Small intestine (tissue), 7 donors: ENCODE measurements at regions not wholly inside any gene's neighbourhood (a gene's known extent, or its start where the extent isn't known, plus 50 kb on each side); places are given as distances from the start of the nearest gene placed in this dataset.

ENCODE experiments used
- DNase-seq, 2 donors: peaks; one replicate each; pipeline versions ENCODE4 v3.0.0 to v3.0.0-alpha.2; 2013
- FAIRE-seq: peaks from 2 replicates; lab custom pipeline; 2012; peaks lifted over from hg19 to GRCh38; lab: Jason Lieb, UNC
- H3K27ac ChIP-seq, 3 donors: one replicate each; pipeline ENCODE4 v1.5.1; 2013; ENCODE audit warnings: low read length in 2 of 3, mild to moderate bottlenecking in 2 of 3, control low read depth in 1 of 3, inconsistent platforms in 1 of 3, low read depth in 1 of 3, moderate library complexity in 1 of 3
- H3K27me3 ChIP-seq, 3 donors: one replicate each; pipeline ENCODE4 v1.6.1; 2013; ENCODE audit warnings: low read length in 3 of 3, inconsistent platforms in 1 of 3; ENCODE audit not compliant: control insufficient read depth in 3 of 3, insufficient read depth in 3 of 3
- H3K36me3 ChIP-seq, 3 donors: one replicate each; pipeline ENCODE4 v1.6.1; 2013; ENCODE audit warnings: low read length in 3 of 3, inconsistent platforms in 1 of 3, low read depth in 1 of 3, mild to moderate bottlenecking in 1 of 3, moderate library complexity in 1 of 3; ENCODE audit not compliant: control insufficient read depth in 3 of 3, insufficient read depth in 2 of 3
- H3K4me1 ChIP-seq, 3 donors: one replicate each; pipeline ENCODE4 v1.6.1; 2013; ENCODE audit warnings: low read length in 2 of 3, inconsistent platforms in 1 of 3, low read depth in 1 of 3, mild to moderate bottlenecking in 1 of 3, moderate library complexity in 1 of 3; ENCODE audit not compliant: control insufficient read depth in 3 of 3, insufficient read depth in 2 of 3
- H3K4me3 ChIP-seq, 3 donors: one replicate each; pipeline ENCODE4 v1.5.1; 2013; ENCODE audit warnings: low read length in 3 of 3, control low read depth in 1 of 3, inconsistent platforms in 1 of 3, low read depth in 1 of 3, mild to moderate bottlenecking in 1 of 3, moderate library complexity in 1 of 3
- H3K9me3 ChIP-seq, 2 donors: one replicate each; pipeline ENCODE4 v1.6.1; 2013; ENCODE audit warnings: low read depth in 1 of 2, low read length in 1 of 2; ENCODE audit not compliant: control insufficient read depth in 2 of 2, insufficient read depth in 1 of 2
- WGBS, 3 donors: extraction: QIAGEN DNeasy Blood & Tissue Kit; methylation state at CpG; one replicate each; pipeline ENCODE4 v1.1.7; 2013; 5-methylcytosine and 5-hydroxymethylcytosine counted together
- donor health status: healthy with polysubstance abuse.
- donor health status: control.
- donor health status: control.
- donor health status: Bipolar disorder and iron deficiency.
- donor health status: healthy.

DNA sequence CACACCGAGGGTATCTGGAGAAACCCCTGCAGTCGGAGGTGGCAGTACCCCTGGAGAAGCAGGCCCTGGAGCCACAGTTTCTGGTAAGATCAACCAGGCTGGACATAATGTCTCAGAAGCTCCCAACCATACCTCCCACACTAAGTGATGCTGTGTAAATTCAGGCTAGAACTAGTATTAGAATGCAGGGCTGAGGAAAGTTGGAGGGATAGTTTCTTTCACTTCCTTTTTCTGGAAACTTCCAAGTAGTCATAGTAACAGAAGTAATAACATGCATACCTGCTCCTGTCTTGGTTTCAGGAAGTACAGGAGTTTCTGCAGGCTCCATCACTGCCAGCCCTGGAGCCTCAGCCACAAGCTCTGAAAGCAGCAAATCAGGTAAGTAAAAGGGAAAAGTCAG, 228.1 kb upstream of the CNTN1 start:
- no peak for DNase-seq
- FAIRE-seq = no peak
- Histone ChIP-seq H3K4me3 (no peak overlapping the region), H3K4me1 (no peaks in the 10 kb centered on the region), H3K9me3 (no peaks in the 10 kb centered on the region), H3K36me3 (no peaks in the 10 kb centered on the region), H3K27ac (no peak overlapping the region), H3K27me3 (no peaks in the 10 kb centered on the region)
- 72 to 87% (median 86%) methylated on average over 2 of the region's 2 CpGs for WGBS, 3 donors

- Histone ChIP-seq H3K36me3 (no peaks in the 10 kb centered on the region), H3K4me1 (no peaks in the 10 kb centered on the region), H3K4me3 (no peak overlapping the region), H3K27me3 (no peaks in the 10 kb centered on the region), H3K27ac (no peak overlapping the region), H3K9me3 (no peaks in the 10 kb centered on the region)
- WGBS, 3 donors = 56 to 63% (median 61%) methylated on average over 6 of the region's 6 CpGs
- no peak for DNase-seq
- no peak for FAIRE-seq
These were observed 222.5 kb upstream of the CNTN1 start for GRCh38 chr12:40469736-40470135.

GRCh38 chr12:40473962-40474361, 218.3 kb upstream of the CNTN1 start:
- 70 to 82% (median 71%) methylated on average over 5 of the region's 5 CpGs for WGBS, 3 donors
- FAIRE-seq = no peak

DNA sequence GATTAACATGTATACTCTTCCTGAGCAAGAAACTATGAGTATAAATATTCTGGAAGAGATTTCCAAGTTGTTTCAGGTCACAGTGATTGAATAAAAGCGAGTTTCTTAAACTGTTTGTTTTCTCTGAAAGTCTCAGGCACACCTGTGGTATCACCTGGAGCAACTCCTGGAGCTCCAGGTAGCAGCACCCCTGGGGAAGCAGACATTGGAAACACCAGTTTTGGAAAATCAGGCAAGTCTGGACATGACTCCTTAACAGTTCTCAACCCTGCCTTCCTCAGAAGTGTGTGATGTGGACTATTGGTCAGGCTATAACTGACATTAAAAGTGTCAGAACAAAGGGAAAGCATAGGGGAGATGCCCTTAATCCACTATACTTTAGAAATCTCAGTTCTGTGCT, 217.6 kb upstream of the CNTN1 start:
- Histone ChIP-seq H3K27ac (no peak overlapping the region), H3K9me3 (no peaks in the 10 kb centered on the region), H3K36me3 (no peaks in the 10 kb centered on the region), H3K27me3 (no peaks in the 10 kb centered on the region), H3K4me1 (no peaks in the 10 kb centered on the region), H3K4me3 (no peak overlapping the region)
- 25 to 49% (median 35%) methylated on average over 1 of the region's 1 CpG for WGBS, 3 donors
- DNase-seq (no peak), FAIRE-seq (no peak)

More at GRCh38 chr12:40473962-40474361, 218.3 kb upstream of the CNTN1 start:
- Histone ChIP-seq H3K27me3 (no peaks in the 10 kb centered on the region), H3K36me3 (no peaks in the 10 kb centered on the region), H3K9me3 (no peaks in the 10 kb centered on the region), H3K4me3 (no peak overlapping the region), H3K27ac (no peak overlapping the region), H3K4me1 (no peaks in the 10 kb centered on the region)
- DNase-seq = no peak

DNA sequence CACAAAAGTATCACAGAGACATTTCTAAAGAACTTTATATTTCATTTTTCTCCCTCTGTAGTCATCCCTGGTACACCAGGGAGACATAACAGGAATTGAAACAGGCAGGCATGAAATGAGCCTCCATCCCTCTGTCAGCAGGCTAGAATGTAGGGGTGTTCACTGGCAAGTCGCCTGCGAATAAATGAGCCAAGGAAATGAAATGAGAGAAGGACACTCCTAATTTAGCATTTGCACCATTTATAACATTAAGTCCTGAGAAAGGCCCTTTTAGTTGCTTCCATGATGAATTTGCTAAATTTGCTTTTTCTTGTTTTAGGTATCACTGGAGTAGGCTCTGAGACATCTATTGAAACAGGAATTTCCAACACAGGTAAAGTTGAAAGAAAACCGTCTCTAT, 192.4 kb upstream of the CNTN1 start:
- no peak for DNase-seq
- H3K4me1 ChIP-seq = no peaks in the 10 kb centered on the region
- no peak overlapping the region for H3K4me3 ChIP-seq
- WGBS, 3 donors = 84 to 88% (median 85%) methylated on average over 3 of the region's 3 CpGs
- no peaks in the 10 kb centered on the region for H3K36me3 ChIP-seq
- FAIRE-seq = no peak
- H3K27ac ChIP-seq = no peak overlapping the region
- no peaks in the 10 kb centered on the region for H3K9me3 ChIP-seq
- H3K27me3 ChIP-seq = no peaks in the 10 kb centered on the region

DNA sequence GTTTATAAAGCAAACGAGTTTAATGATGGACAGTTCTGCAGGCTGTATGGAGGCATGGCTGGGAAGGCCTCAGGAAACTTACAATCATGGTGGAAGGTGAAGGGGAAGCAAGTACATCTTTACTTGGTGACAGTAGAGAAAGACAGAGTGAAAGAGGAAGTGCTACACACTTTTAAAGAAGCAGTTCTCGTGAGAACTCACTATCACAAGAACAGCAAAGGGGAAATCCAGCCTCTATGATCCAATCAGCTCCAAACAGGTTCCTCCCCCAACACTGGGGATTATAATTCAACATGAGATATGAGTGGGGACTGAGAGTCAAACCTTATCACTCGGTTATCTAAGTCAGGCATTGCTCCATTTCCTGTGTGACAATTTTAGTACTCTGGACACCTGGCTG, 189.9 kb upstream of the CNTN1 start:
- no peak for DNase-seq
- 33 to 47% (median 37%) methylated on average over 3 of the region's 3 CpGs for WGBS, 3 donors
- Histone ChIP-seq H3K27ac (no peak overlapping the region), H3K27me3 (no peaks in the 10 kb centered on the region), H3K9me3 (no peaks in the 10 kb centered on the region), H3K4me3 (no peak overlapping the region), H3K4me1 (no peaks in the 10 kb centered on the region), H3K36me3 (no peaks in the 10 kb centered on the region)
- FAIRE-seq = no peak

- FAIRE-seq (no peak), DNase-seq (no peak)
- no peaks in the 10 kb centered on the region for H3K27me3 ChIP-seq
- H3K4me1 ChIP-seq = no peaks in the 10 kb centered on the region
- H3K27ac ChIP-seq = no peak overlapping the region
- 0 to 12% (median 11%) methylated on average over 1 of the region's 1 CpG for whole genome bisulfite sequencing, 3 donors
- no peaks in the 10 kb centered on the region for H3K36me3 ChIP-seq
- no peak overlapping the region for H3K4me3 ChIP-seq
- no peaks in the 10 kb centered on the region for H3K9me3 ChIP-seq
These were observed 186.9 kb upstream of the CNTN1 start for GRCh38 chr12:40505327-40505726.

- Histone ChIP-seq H3K4me3 (no peak overlapping the region), H3K27ac (no peak overlapping the region), H3K4me1 (no peaks in the 10 kb centered on the region), H3K36me3 (no peaks in the 10 kb centered on the region), H3K27me3 (no peaks in the 10 kb centered on the region), H3K9me3 (no peaks in the 10 kb centered on the region)
- DNase-seq = no peak
- WGBS, 3 donors = 32 to 45% (median 35%) methylated on average over 1 of the region's 1 CpG
- no peak for FAIRE-seq
These were observed 183.8 kb upstream of the CNTN1 start for GRCh38 chr12:40508421-40508820.

DNA sequence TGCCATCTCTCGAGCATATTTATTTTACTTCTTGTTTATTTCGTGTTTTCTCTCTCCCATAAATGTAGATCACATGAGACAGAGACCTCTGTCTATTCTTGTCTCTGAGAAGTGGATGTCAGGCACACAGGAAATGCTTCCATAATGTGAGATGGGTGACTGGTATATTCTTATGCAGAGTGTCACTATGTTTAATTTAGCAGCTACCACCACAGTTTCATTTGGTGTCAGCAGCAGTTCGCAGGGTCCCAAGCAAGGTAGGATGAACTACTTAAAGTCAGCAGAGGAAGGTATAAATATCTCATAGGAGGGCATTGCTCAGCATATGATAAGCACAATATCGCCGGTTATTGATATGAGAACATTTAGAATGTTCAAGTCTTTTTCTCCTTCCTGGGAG, 180.9 kb upstream of the CNTN1 start:
- no peak for FAIRE-seq
- H3K9me3 ChIP-seq = no peaks in the 10 kb centered on the region
- no peak overlapping the region for H3K27ac ChIP-seq
- no peak overlapping the region for H3K4me3 ChIP-seq
- no peaks in the 10 kb centered on the region for H3K36me3 ChIP-seq
- no peaks in the 10 kb centered on the region for H3K4me1 ChIP-seq
- WGBS, 3 donors = 56 to 69% (median 58%) methylated on average over 5 of the region's 5 CpGs
- no peak for DNase-seq
- H3K27me3 ChIP-seq = no peaks in the 10 kb centered on the region
